ENCODE measurements at regions not wholly inside any gene's neighbourhood (a gene's known extent, or its start where the extent isn't known, plus 50 kb on each side); places are given as distances from the start of the nearest gene placed in this dataset.

- TF ChIP-seq CTCF (IDR thresholded peaks at IDR 0.05; ENCODE audit: insufficient read depth, low read length): no peak
- no peak for DNase-seq (ENCODE audit: low read depth)
Observed at GRCh38 chr11:43558146-43558545, 122.4 kb upstream of the HSD17B12 start.

GRCh38 chr11:43558556-43559127 is 121.9 kb upstream of the HSD17B12 start:
- no peak for TF ChIP-seq CTCF (IDR thresholded peaks at IDR 0.05; ENCODE audit: insufficient read depth, low read length)
- H3K4me3 ChIP-seq (ENCODE audit: low read depth, low read length): no peak overlapping the region
- no peak for DNase-seq (ENCODE audit: low read depth)

More at GRCh38 chr11:43558146-43558545, 122.4 kb upstream of the HSD17B12 start:
- H3K4me3 ChIP-seq (ENCODE audit: low read depth, low read length): no peak overlapping the region

- DNase-seq (ENCODE audit: low read depth): no peak
- TF ChIP-seq CTCF (IDR thresholded peaks at IDR 0.05; ENCODE audit: insufficient read depth, low read length): no peak
- H3K4me3 ChIP-seq (ENCODE audit: low read depth, low read length): no peak overlapping the region
Observed at GRCh38 chr11:43561832-43562231, 118.7 kb upstream of the HSD17B12 start.

- no peak overlapping the region for H3K4me3 ChIP-seq (ENCODE audit: low read depth, low read length)
- peak; percentile 74 for TF ChIP-seq CTCF (IDR thresholded peaks at IDR 0.05; ENCODE audit: insufficient read depth, low read length)
- DNase-seq (ENCODE audit: low read depth): peak; percentile 70
Observed at GRCh38 chr11:43567396-43567975, 113.1 kb upstream of the HSD17B12 start.

GRCh38 chr11:43573233-43573632 is 107.3 kb upstream of the HSD17B12 start:
- TF ChIP-seq CTCF (IDR thresholded peaks at IDR 0.05; ENCODE audit: insufficient read depth, low read length): peak; percentile 55
- H3K4me3 ChIP-seq (ENCODE audit: low read depth, low read length): no peak overlapping the region
- peak; percentile 13 for DNase-seq (ENCODE audit: low read depth)

- no peak for TF ChIP-seq CTCF (IDR thresholded peaks at IDR 0.05; ENCODE audit: insufficient read depth, low read length)
Observed at GRCh38 chr11:43573873-43574272, 106.7 kb upstream of the HSD17B12 start.

GRCh38 chr11:43574411-43574810 is 106.1 kb upstream of the HSD17B12 start:
- no peak overlapping the region for H3K4me3 ChIP-seq (ENCODE audit: low read depth, low read length)
- no peak for TF ChIP-seq CTCF (IDR thresholded peaks at IDR 0.05; ENCODE audit: insufficient read depth, low read length)
- no peak for DNase-seq (ENCODE audit: low read depth)

More at GRCh38 chr11:43573873-43574272, 106.7 kb upstream of the HSD17B12 start:
- no peak for DNase-seq (ENCODE audit: low read depth)
- no peak overlapping the region for H3K4me3 ChIP-seq (ENCODE audit: low read depth, low read length)

Data from fibroblast of the aortic adventitia (primary cell).